Endometrial microvascular endothelial cells (primary cell): ENCODE measurements at regions not wholly inside any gene's neighbourhood (a gene's known extent, or its start where the extent isn't known, plus 50 kb on each side); places are given as distances from the start of the nearest gene placed in this dataset.

Source experiments
- in situ Hi-C: cut with HindIII; loops from 2 replicates; pipeline ENCODE4 v1.10.0; 2017; ENCODE audit warnings: low sequenced_read_pairs, low pct_unique_long_range_greater_than_20kb; ENCODE audit errors: inconsistent ontology term

GRCh38 chr18:61086657-61087056 lies 246.6 kb upstream of the CDH20 start:
- in situ Hi-C loops: no loop called here

GRCh38 chr18:61091379-61091778 lies 241.9 kb upstream of the CDH20 start:
- in situ Hi-C loops: no loop called here

DNA sequence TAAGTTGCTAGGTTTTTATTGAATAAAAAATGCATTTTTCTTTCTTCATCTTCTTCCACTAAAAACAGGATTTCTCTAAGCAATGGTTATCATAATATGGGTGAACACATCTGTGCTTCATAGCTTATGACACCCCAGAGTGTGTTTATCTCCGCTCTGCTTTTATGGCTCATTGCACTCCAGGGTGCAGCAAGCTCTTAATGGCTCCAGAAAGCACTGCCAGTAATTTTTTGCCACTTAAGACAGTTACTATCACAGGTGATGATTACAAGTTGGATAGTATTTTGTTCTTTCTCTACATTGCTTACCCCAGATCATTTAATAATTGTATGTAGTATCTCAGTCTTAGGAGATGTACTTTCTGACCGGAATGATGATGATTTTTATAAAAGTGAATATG lies 239.3 kb upstream of the CDH20 start:
- in situ Hi-C loops: no loop called here

DNA sequence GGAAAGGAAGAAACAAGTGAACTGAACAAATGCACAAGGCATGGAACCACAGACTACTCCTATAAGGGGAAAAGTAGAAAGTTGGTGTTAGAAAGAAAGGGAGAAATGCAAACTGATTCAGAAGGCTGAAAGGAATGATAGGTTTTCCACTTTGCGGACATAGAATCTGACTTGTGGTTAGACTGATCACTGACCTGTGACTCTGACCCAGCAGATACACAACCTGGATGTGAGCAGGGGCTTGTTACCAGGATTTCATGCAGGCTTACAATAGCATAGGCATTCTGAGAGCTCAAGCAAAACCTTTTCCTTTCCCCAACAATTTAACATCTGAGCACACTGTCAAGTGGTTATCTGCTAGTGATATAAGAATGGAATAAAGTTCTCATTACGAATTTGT lies 237.0 kb upstream of the CDH20 start:
- in situ Hi-C loops: no loop called here

DNA sequence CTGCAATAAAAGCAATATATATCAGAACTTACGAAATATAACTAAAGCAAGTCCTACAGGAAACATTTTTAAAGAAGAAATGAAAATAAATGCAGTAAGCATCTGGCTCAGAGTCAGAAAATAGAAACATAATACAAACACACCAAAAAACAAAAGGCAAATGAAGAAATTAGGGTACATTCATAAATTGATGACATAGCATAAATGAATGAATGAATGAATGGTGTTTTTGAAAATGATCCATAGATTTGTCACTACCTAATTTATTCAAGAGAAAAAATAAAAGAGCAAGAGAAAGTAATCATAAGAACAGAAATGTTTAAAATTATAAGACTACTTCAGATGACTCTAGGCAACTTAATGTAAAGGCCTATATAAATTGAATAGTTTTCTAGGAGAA lies 226.1 kb upstream of the CDH20 start:
- in situ Hi-C loops: no loop called here

- in situ Hi-C loops: no loop called here
These were observed 224.5 kb upstream of the CDH20 start for GRCh38 chr18:61108706-61109105.

GRCh38 chr18:61123309-61123708 lies 209.9 kb upstream of the CDH20 start:
- in situ Hi-C loops: no loop called here

DNA sequence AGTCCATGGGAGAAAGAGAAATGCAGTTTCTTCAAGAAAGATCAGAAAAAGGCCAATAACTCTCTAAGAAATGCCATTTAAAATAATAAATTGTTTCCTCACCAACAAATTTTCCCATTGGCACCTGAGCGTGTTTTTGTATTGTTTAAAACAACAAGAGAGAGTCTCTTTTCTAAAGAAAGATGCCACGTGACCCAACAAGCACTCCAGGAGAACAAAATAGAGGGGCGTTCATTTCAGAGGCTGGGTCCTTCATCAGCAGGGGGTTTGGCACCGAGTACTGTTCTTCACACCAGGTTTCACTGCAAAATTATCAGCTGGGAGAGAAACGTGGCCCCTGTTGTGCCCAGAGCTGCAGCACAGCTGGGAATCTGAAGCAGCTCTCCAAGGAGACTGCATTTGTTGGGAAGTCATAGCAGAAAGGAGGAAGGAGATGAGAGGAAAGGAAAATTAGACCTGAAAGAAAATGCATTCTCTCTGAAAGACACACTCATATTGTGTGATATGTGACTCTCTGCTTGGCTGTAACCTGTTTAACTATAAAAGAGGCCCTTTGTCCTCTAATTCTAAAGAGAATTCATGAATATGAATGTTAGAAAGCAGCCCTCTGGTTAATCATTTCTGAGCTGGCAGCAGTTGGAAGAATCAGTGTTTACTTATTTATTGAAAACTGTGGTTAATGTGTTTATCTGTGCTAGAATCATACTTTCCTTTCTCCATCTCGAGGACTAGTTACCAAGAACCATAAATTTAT lies 205.3 kb upstream of the CDH20 start:
- in situ Hi-C loops: no loop called here

GRCh38 chr18:61129001-61129400 lies 204.2 kb upstream of the CDH20 start:
- in situ Hi-C loops: no loop called here

DNA sequence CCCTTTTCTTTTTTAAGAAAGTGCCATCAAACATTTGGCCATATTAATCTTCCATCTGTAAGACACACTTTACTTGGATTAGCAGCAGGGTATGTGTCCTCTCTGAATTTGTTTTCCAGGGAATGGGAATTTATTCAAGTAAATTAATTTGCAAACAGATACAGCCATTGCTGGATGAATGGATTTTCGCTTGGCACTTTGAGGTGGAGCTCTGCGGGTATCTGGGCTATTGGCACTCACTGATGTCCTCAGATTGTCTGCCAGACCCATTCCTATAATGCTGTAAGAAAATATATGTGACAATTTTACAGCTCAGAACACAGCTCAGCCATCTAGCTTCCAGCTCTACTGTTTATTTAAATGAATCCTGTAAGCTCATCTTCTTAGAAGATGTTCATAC lies 201.2 kb upstream of the CDH20 start:
- in situ Hi-C loops: no loop called here

DNA sequence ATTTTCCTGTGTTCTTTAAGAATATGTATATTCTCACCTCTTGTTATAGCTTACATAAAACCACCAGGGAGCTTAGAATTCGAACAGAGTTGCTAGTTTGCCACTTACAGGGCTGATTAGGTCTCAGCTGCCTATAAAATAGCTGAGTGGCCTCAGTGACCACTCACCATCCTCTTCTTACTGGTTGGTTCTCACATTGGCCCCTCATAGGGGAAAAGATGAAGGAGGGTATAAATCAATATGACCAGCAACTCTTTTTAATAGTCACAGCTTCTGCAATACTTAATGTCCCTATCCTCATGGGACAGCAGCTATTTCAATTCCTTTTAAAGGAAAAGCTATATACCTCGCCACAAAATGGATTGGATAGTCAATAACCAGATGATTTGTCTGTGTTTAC lies 199.4 kb upstream of the CDH20 start:
- in situ Hi-C loops: no loop called here

- in situ Hi-C loops: no loop called here
These were observed 196.4 kb upstream of the CDH20 start for GRCh38 chr18:61136711-61137251.

GRCh38 chr18:61141691-61142090 lies 191.5 kb upstream of the CDH20 start:
- in situ Hi-C loops: no loop called here

DNA sequence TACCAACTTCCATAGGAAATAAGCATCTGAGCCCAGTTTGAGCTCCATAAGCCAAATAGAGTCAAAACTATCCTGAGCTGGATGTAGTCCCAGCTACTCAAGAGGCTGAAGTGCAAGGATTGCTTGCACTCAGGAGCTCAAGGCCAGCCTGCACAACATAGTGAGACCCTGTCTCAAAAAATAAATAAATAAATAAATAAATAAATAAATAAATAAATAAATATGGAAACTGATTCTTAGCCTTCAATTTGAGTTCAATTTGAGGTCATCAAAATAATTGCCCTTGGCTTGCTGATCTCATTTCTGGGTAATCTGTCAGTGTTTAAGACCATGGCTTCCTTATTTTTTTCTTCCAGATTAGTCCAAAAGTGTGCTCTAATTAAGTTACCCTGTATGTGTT lies 184.9 kb upstream of the CDH20 start:
- in situ Hi-C loops: no loop called here

DNA sequence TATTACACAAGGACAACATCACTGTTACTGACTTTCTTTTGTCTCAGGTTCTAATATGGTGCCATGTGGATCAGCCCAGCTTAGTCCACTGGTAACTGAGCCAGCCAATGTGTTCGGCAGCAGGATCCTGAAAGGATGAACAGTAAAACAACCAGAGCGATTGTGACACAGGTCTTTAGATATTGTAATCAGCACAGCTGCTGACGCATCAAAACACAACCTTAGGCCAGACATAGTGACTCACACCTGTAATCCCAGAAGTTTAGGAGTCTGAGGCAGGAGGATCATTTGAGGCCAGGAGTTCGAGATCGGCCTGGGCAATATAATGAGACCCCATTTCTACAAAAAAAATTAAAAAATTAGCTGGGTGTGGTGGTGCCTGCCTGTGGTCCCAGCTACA lies 183.4 kb upstream of the CDH20 start:
- in situ Hi-C loops: no loop called here

DNA sequence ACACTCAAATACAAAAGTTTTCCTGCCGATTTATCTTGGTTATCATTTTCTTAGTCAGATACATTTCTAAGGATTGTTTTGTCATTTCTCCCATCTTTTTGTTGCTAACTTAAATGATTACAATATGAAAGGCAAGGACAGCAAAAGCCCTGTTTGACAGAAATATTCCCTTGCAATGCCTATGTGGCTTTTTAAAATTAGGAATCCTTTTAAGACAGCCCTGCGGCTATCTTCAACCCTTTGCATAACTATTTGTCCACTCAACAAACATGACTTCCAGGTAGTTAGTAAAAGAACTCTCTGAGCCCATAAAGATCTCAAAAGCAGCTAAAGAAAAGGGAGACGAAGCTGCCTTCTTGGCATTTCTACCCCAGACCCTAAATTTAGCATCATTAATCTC lies 179.7 kb upstream of the CDH20 start:
- in situ Hi-C loops: no loop called here

GRCh38 chr18:61154866-61155265 lies 178.4 kb upstream of the CDH20 start:
- in situ Hi-C loops: no loop called here

DNA sequence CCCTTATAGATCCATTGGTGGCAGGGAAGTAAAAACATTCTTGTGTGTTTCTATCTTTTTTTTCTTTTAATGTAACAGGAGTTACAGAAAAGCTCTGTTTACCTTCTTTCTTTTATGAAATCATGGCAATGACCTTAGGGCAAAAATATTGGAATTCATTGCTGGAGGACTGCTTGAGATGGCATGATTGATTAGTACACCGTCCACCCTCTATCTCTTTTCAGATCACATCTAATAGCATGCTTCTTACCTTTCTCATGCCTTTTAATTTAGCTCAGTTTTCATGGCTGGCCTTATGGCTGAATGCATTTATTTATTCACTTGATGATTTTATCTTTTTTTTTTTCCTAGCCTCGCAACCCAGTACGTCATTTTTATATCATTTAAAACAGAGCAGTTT lies 177.6 kb upstream of the CDH20 start:
- in situ Hi-C loops: no loop called here

GRCh38 chr18:61157451-61157850 lies 175.8 kb upstream of the CDH20 start:
- in situ Hi-C loops: no loop called here

DNA sequence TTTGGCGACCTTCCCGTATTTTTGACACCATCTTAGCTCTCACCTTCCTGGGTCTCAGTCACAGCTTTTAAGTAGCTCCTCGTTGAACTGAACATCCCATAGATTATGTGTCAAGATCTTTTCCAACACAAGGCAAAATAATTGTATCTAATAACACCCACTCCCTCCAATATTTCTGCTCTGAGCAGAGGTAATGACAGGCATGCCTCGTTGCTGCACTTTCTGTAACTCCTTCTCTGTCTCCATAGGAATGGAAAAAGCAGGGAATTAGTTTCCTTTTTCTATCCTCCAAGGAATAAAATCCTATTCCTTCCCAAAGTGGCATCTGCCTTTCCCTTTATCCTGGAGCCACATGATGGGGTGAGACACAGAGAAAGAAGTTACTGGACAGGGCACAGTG lies 174.0 kb upstream of the CDH20 start:
- in situ Hi-C loops: no loop called here

DNA sequence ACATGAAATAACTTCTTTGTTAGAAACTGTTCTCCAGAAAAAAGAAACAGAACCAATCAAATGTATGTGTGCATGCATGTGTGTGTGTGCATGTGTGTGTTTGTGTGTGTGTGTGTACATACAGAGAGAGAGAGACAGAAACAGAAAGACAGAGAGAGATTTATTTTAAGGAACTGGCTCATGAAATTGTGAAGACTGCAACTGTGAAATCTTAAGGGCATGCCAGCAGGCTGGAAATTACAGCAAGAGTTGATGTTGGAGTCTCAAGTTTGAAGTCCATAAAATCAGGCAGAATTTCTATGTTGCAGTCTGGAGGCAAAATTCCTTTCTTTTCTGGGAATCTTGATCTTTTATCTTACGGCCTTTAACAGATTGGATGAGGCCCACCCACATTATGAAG lies 168.9 kb upstream of the CDH20 start:
- in situ Hi-C loops: no loop called here
